ENCODE measurements at regions not wholly inside any gene's neighbourhood (a gene's known extent, or its start where the extent isn't known, plus 50 kb on each side); places are given as distances from the start of the nearest gene placed in this dataset.

DNA sequence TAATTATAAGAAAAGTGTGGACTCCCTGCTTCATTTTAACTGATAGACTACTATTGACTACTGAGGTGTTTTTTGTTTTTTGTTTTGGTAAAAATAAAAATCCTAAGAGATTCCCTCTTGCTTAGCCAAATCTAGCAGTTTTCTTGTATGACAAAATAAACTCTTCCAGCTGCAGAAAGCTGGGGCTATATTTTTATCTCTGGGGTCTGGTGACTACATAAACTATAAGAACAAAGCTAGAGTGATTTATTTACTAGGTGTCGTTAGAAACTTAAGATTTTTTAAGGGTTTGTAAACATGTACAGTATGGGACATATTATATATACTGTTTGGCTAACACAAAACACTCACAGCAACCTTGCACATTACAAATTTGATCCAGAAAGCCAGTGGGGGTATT, 467.4 kb upstream of the MPDZ start:
- in situ Hi-C loops (cut with HindIII; ENCODE audit: low sequenced_read_pairs), result no loop called here
- no peak overlapping the region for H3K4me3 ChIP-seq (ENCODE audit: low read depth, low read length)
- TF ChIP-seq, protein P1, sequence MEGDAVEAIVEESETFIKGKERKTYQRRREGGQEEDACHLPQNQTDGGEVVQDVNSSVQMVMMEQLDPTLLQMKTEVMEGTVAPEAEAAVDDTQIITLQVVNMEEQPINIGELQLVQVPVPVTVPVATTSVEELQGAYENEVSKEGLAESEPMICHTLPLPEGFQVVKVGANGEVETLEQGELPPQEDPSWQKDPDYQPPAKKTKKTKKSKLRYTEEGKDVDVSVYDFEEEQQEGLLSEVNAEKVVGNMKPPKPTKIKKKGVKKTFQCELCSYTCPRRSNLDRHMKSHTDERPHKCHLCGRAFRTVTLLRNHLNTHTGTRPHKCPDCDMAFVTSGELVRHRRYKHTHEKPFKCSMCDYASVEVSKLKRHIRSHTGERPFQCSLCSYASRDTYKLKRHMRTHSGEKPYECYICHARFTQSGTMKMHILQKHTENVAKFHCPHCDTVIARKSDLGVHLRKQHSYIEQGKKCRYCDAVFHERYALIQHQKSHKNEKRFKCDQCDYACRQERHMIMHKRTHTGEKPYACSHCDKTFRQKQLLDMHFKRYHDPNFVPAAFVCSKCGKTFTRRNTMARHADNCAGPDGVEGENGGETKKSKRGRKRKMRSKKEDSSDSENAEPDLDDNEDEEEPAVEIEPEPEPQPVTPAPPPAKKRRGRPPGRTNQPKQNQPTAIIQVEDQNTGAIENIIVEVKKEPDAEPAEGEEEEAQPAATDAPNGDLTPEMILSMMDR (IDR thresholded peaks at IDR 0.05; ENCODE audit: low read depth, low read length, missing control alignments), result no peak
- no peak for DNase-seq (ENCODE audit: low read depth)

DNA sequence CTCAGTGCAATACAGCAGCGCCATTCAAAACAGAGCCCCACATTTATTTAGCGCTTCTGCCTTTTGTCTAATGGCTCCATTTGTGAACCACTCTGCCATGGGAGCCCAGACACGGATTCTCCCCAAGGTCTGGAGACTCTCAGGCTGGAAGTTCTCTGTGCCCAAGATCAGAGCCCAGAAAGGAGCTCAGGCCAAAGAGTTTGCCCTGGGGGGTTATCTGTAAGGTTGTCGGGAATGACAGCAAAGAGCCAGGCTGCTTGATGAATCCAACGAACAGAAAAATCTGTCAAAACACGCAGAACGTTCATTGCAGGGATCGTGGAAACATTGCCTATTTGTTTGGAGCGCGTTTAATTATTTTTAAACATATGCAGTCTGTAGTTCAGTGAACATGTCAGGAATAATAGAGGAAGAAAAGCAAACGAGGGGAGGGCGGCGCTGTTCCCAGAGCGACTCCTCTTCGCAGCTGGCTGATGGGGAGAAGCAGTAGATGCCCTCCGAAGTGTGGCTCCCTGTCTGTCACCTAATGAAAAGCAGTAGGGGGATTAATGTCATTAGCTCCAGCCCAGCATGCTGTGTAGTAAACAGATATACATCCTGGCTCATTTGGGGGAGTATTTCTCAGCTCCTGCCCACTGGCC, 464.9 kb upstream of the MPDZ start:
- no peak overlapping the region for H3K4me3 ChIP-seq (ENCODE audit: low read depth, low read length)
- no peak for DNase-seq (ENCODE audit: low read depth)
- TF ChIP-seq, protein P1 (IDR thresholded peaks at IDR 0.05; ENCODE audit: low read depth, low read length, missing control alignments), result no peak
- in situ Hi-C loops (cut with HindIII; ENCODE audit: low sequenced_read_pairs), result no loop called here

DNA sequence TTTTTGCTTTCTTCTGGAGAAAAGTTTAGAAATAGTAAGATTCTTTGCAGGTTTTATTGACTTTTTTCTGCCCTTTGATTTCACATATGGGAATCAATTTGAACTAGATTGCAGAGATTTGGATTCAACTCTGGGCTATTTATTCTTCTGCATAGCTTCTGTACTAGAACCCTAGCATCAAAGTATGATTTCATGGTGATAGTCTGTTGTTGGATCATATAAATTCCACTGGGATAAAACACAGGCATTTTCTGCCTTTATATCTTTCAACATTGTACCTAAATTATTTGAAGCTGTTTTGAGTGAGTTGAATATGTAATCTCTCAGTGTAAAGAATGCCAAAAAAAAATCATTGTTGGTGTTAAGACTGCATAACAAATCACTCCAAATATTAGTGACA, 458.4 kb upstream of the MPDZ start:
- H3K4me3 ChIP-seq (ENCODE audit: low read depth, low read length), result no peak overlapping the region
- TF ChIP-seq, protein P1 (IDR thresholded peaks at IDR 0.05; ENCODE audit: low read depth, low read length, missing control alignments), result no peak
- in situ Hi-C loops (cut with HindIII; ENCODE audit: low sequenced_read_pairs), result no loop called here
- no peak for DNase-seq (ENCODE audit: low read depth)

DNA sequence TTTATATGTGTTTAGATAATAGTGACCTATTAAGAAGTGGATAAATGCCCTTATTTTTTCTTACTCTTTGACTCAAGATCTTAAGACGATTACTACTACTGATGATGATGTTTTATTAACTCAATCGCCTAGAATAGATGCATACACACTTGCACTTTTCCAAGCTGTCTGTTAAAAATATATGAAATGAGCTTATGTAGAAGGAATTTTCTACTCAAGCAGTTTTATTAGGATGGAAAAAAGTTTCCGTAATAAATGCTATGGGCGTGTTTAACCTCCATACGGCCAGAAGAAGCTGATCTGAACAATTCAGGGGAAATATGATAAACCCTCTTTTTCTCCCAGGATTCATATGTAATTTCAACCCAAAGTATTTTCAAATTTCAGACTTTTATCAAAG, 455.7 kb upstream of the MPDZ start:
- H3K4me3 ChIP-seq (ENCODE audit: low read depth, low read length), result no peak overlapping the region
- TF ChIP-seq, protein P1 (IDR thresholded peaks at IDR 0.05; ENCODE audit: low read depth, low read length, missing control alignments), result no peak
- in situ Hi-C loops (cut with HindIII; ENCODE audit: low sequenced_read_pairs), result no loop called here
- DNase-seq (ENCODE audit: low read depth), result no peak

DNA sequence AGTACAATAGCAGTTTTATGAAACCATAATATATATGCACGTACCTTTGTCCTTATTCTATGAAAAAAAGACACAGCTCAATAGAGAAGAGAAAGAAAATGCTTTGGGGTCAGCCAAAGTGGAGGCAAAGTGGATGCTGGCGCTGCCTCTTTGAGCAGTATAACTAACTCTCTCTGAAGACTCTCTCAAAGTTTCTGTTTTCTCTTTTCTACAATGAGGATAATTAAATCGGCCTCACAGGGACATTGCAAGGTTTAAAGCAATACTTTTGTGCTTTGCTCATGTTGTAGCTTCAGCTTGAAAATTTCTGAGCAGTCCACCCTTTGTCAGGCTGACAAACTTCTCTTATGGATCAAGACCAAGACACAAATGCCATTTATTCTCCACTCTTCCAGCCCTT, 455.1 kb upstream of the MPDZ start:
- TF ChIP-seq, protein P1 (IDR thresholded peaks at IDR 0.05; ENCODE audit: low read depth, low read length, missing control alignments), result no peak
- DNase-seq (ENCODE audit: low read depth), result no peak
- in situ Hi-C loops (cut with HindIII; ENCODE audit: low sequenced_read_pairs), result no loop called here
- no peak overlapping the region for H3K4me3 ChIP-seq (ENCODE audit: low read depth, low read length)

DNA sequence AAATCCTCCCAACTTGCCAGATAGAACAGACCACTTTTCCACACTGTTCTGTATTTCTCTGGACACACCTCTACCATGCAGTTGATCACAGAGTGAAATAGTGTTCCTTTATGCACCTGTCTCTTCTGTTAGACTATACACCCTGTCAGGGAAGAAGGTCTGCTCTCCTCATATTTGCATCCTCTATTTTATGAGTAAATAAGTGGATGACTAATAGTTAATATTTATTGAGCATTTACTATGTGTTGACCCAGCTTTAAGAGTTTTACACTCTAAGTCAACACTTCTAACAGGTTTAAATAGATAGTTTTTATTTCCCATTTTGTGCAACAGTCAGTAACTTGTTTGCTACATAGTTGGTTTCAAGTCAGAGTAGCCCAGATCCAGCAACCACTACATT, 452.8 kb upstream of the MPDZ start:
- in situ Hi-C loops (cut with HindIII; ENCODE audit: low sequenced_read_pairs), result no loop called here
- no peak overlapping the region for H3K4me3 ChIP-seq (ENCODE audit: low read depth, low read length)
- TF ChIP-seq, protein P1 (IDR thresholded peaks at IDR 0.05; ENCODE audit: low read depth, low read length, missing control alignments), result no peak
- DNase-seq (ENCODE audit: low read depth), result no peak
